Thyroid gland (tissue), 4 donors: ENCODE measurements at regions not wholly inside any gene's neighbourhood (a gene's known extent, or its start where the extent isn't known, plus 50 kb on each side); places are given as distances from the start of the nearest gene placed in this dataset.

Source experiments
- DNase-seq, 2 donors: peaks; one replicate each; pipeline ENCODE4 v3.0.0-alpha.2; 2019
- H3K27ac ChIP-seq, 3 donors: fragments of 200-600 bp; sonication (generic); 1 replicate in 2 of 3; 2 replicates in 1 of 3; pipeline ENCODE4 v1.5.1; 2016 to 2019; ENCODE audit warnings: mild to moderate bottlenecking in 1 of 3, moderate library complexity in 1 of 3
- H3K27me3 ChIP-seq: fragments of 200-600 bp; sonication (generic); one replicate; pipeline ENCODE4 v1.5.1; 2019
- H3K36me3 ChIP-seq, 2 donors: fragments of 200-600 bp; sonication (generic); one replicate each; pipeline ENCODE4 v1.5.1; 2016 to 2019
- H3K4me1 ChIP-seq, 2 donors: fragments of 200-600 bp; sonication (generic); one replicate each; pipeline ENCODE4 v1.5.1; 2017 to 2019
- H3K4me3 ChIP-seq, 3 donors: fragments of 200-600 bp; sonication (generic); replicated peaks in 1 of 3; 1 replicate in 2 of 3; 2 replicates in 1 of 3; pipeline ENCODE4 v1.5.1; 2016; ENCODE audit warnings: mild to moderate bottlenecking in 1 of 3
- H3K9me3 ChIP-seq: fragments of 200-600 bp; sonication (generic); one replicate; pipeline ENCODE4 v1.5.1; 2017
- POLR2A ChIP-seq, 2 donors: fragments of 450-650 bp; IDR thresholded peaks; one replicate each; pipeline ENCODE4 v1.6.1; 2017; ENCODE audit warnings: antibody characterized with exemption in 2 of 2, mild to moderate bottlenecking in 2 of 2, moderate library complexity in 1 of 2
- WGBS, 2 donors: methylation state at CpG; one replicate each; pipeline ENCODE4 v1.1.5; 2017; 5-methylcytosine and 5-hydroxymethylcytosine counted together
- intact Hi-C: fragments of 100-400 bp; cut with DNase I; formaldehyde crosslinking; loops from one replicate; pipeline ENCODE4 v1.15.1; 2023
- TF ChIP-seq, protein P1 (sequence below), 6 experiments: fragments of 200-600 bp in 3 of 6; fragments of 450-650 bp in 3 of 6; sonication (generic) in 3 of 6; IDR thresholded peaks; one replicate each; pipeline ENCODE4 v1.5.1; 2016 to 2019; ENCODE audit warnings: antibody characterized with exemption in 6 of 6, mild to moderate bottlenecking in 2 of 6, inconsistent platforms in 1 of 6, moderate library complexity in 1 of 6

DNA sequence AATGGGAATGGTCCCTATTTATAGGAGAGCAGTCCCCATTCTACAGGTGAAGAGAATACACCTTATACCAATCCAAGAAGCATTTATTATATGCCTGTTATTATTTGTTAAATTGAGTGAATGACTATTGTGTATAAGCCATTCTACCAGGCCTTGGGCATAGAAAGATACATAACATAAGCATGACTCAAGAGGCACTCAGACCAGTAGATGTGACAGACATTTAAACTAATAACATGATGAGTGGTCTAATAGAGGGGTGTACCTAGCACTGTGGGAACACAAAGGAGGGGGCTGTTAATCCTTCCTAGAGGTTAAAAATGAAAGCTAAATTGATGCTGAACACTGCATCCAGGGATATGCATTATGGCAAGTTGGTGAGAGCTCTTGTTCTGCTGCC is 145.0 kb upstream of the TNC start:
- no peak for DNase-seq
- intact Hi-C loops = no loop called here
- TF ChIP-seq, protein P1, sequence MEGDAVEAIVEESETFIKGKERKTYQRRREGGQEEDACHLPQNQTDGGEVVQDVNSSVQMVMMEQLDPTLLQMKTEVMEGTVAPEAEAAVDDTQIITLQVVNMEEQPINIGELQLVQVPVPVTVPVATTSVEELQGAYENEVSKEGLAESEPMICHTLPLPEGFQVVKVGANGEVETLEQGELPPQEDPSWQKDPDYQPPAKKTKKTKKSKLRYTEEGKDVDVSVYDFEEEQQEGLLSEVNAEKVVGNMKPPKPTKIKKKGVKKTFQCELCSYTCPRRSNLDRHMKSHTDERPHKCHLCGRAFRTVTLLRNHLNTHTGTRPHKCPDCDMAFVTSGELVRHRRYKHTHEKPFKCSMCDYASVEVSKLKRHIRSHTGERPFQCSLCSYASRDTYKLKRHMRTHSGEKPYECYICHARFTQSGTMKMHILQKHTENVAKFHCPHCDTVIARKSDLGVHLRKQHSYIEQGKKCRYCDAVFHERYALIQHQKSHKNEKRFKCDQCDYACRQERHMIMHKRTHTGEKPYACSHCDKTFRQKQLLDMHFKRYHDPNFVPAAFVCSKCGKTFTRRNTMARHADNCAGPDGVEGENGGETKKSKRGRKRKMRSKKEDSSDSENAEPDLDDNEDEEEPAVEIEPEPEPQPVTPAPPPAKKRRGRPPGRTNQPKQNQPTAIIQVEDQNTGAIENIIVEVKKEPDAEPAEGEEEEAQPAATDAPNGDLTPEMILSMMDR (IDR thresholded peaks at IDR 0.05) = no peak
- TF ChIP-seq POLR2A (IDR thresholded peaks at IDR 0.05) = no peak
- H3K27ac ChIP-seq = no peak overlapping the region
- H3K27me3 ChIP-seq = no peaks in the 10 kb centered on the region
- no peaks in the 10 kb centered on the region for H3K36me3 ChIP-seq
- no peaks in the 10 kb centered on the region for H3K9me3 ChIP-seq
- no peaks in the 10 kb centered on the region for H3K4me1 ChIP-seq
- H3K4me3 ChIP-seq = no peak overlapping the region

DNA sequence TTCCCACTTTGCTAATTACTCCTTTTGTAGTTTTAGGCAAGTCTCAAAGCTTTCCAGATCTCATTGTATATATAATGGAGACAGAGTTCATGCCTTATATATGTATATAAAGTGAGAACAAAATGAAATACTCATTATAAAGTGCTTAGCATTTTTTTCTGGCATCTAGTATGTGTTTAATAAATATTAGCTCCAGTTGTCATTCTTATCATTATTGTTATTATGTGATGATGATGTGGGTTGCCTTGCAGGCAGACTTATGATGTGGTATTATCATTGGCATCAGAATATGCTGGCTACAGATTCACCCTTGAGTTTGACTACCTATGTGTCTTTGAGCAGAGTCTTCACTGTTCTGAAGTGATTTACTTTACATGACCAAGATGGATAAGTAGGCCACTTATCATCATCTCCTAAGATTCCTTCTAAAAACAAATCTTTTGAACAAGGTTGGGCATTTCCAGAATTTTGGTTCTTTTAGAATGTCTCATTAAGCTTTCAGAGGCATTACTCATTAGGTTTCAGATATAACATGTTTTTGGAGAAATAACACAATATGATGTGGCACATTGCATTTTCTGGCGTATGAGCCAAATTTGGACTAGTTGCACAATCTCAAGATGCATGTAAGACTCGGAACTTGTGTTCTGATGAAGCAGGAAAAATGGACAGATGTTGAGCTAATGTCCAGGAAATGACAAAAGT is 145.6 kb upstream of the TNC start:
- intact Hi-C loops = no loop called here
- Histone ChIP-seq H3K36me3 (no peaks in the 10 kb centered on the region), H3K4me1 (no peaks in the 10 kb centered on the region), H3K9me3 (no peaks in the 10 kb centered on the region), H3K27me3 (no peaks in the 10 kb centered on the region), H3K27ac (no peak overlapping the region), H3K4me3 (no peak overlapping the region)
- 86 to 87% methylated on average over 2 of the region's 2 CpGs for WGBS, 2 donors
- TF ChIP-seq, protein P1 (IDR thresholded peaks at IDR 0.05) = no peak
- TF ChIP-seq POLR2A (IDR thresholded peaks at IDR 0.05) = no peak
- no peak for DNase-seq

DNA sequence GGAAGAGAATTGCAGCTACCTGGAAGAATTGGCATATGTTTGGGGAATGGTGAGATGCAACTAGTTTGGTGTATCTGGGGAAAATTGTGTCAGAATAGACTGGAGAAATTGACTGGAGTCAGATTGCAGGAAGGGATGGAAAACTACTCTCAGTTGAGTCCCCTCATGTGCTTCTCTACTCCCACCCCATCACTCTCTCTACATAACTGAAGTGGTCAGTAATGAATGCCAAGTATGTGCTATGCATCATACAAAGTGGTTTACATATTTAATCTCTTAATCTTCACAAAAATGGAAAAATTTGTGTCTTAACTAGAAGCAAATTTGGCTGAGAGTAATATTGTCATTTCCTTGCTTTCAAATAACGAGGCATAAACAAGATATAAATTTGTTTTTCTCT is 146.4 kb upstream of the TNC start:
- DNase-seq = no peak
- H3K4me1 ChIP-seq = no peaks in the 10 kb centered on the region
- no peak overlapping the region for H3K4me3 ChIP-seq
- H3K27ac ChIP-seq = no peak overlapping the region
- 90 to 91% methylated on average over 1 of the region's 1 CpG for WGBS, 2 donors
- TF ChIP-seq POLR2A (IDR thresholded peaks at IDR 0.05) = no peak
- TF ChIP-seq, protein P1 (IDR thresholded peaks at IDR 0.05) = no peak
- H3K9me3 ChIP-seq = no peaks in the 10 kb centered on the region
- H3K36me3 ChIP-seq = no peaks in the 10 kb centered on the region
- intact Hi-C loops = no loop called here
- no peaks in the 10 kb centered on the region for H3K27me3 ChIP-seq

DNA sequence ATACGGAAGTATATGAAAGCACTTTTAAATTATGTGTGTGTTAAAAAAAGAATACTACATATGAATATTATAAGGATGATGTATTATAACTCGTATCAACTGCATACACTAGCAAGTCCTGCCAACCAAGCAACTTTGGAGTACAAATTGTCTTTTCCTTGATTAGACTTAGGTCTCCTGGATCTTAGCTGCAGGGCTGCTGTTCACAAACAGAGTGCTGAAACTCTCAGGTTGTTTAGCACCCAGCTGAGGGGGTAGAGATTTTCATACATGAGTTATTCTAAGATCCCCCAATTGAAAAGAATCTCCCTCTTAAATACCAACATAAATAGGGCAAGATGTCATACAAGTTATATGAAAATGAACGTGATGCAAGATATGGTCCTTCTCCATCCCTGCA is 149.8 kb upstream of the TNC start:
- Histone ChIP-seq H3K36me3 (no peaks in the 10 kb centered on the region), H3K4me3 (no peak overlapping the region), H3K27ac (no peak overlapping the region), H3K4me1 (no peaks in the 10 kb centered on the region), H3K9me3 (no peaks in the 10 kb centered on the region), H3K27me3 (no peaks in the 10 kb centered on the region)
- intact Hi-C loops = no loop called here
- 65 to 72% methylated on average over 3 of the region's 3 CpGs for WGBS, 2 donors
- TF ChIP-seq, protein P1 (IDR thresholded peaks at IDR 0.05) = no peak
- no peak for TF ChIP-seq POLR2A (IDR thresholded peaks at IDR 0.05)
- DNase-seq = no peak

DNA sequence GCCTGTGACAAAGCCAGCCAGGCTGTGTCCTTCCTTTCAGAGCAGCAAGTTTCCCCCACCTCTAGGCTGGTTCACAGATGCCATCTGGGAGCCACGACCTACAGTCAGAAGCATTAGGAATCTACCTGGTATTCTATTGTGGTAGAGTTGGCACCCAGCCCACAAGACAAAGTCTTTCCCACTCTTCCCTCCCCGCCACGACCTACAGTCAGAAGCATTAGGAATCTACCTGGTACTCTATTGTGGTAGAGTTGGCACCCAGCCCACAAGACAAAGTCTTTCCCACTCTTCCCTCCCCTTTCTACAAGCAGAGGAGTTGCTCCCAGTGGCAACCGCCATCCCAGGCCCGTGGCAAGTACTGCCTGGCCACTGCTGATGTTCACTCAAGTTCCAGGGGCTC is 157.8 kb upstream of the TNC start:
- intact Hi-C loops = no loop called here
- Histone ChIP-seq H3K27ac (no peak overlapping the region), H3K4me1 (no peaks in the 10 kb centered on the region), H3K27me3 (no peaks in the 10 kb centered on the region), H3K36me3 (no peaks in the 10 kb centered on the region), H3K4me3 (no peak overlapping the region), H3K9me3 (no peaks in the 10 kb centered on the region)
- TF ChIP-seq, protein P1 (IDR thresholded peaks at IDR 0.05) = no peak
- no peak for TF ChIP-seq POLR2A (IDR thresholded peaks at IDR 0.05)
- no peak for DNase-seq
- 78% methylated on average over 5 of the region's 5 CpGs for WGBS, 2 donors
